ENCODE measurements at regions not wholly inside any gene's neighbourhood (a gene's known extent, or its start where the extent isn't known, plus 50 kb on each side); places are given as distances from the start of the nearest gene placed in this dataset.
"Not testable (repeated sequence)": the region's sequence is repeated elsewhere in the genome, so short reads cannot be mapped to it uniquely, and the experiment has no call there.

DNA sequence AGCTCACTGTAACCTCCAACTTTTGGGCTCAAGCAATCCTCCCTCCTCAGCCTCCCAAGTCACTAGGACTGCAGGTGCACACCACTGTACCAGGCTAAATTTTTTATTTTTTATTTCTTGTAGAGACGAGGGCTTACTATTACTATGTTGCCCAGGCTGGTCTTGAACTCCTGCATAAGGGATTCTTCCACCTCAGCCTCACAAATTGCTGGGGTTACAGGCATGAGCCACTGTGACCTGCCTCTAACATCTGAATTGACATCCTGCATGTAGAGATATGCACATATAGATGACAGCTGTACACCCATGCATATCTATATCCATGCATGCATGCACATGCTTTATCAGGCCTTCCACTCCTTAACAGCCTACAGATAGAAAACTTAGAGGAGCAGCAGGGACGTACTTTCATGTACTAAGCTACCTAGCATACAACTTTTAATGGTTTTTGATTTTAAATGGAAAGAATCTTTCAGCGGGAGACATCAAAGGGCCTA is 740.9 kb upstream of the TPTE start:
- Histone ChIP-seq H3K27me3 (ENCODE audit: insufficient read depth, poor library complexity, severe bottlenecking) (no peaks in the 10 kb centered on the region), H3K27ac (replicated peaks) (no peak overlapping the region), H3K4me3 (replicated peaks; ENCODE audit: insufficient read depth, low read length) (no peak overlapping the region)
- no peak for DNase-seq (ENCODE audit: low read depth in 1 of 2, low spot score in 1 of 2)
- TF ChIP-seq, protein P1, sequence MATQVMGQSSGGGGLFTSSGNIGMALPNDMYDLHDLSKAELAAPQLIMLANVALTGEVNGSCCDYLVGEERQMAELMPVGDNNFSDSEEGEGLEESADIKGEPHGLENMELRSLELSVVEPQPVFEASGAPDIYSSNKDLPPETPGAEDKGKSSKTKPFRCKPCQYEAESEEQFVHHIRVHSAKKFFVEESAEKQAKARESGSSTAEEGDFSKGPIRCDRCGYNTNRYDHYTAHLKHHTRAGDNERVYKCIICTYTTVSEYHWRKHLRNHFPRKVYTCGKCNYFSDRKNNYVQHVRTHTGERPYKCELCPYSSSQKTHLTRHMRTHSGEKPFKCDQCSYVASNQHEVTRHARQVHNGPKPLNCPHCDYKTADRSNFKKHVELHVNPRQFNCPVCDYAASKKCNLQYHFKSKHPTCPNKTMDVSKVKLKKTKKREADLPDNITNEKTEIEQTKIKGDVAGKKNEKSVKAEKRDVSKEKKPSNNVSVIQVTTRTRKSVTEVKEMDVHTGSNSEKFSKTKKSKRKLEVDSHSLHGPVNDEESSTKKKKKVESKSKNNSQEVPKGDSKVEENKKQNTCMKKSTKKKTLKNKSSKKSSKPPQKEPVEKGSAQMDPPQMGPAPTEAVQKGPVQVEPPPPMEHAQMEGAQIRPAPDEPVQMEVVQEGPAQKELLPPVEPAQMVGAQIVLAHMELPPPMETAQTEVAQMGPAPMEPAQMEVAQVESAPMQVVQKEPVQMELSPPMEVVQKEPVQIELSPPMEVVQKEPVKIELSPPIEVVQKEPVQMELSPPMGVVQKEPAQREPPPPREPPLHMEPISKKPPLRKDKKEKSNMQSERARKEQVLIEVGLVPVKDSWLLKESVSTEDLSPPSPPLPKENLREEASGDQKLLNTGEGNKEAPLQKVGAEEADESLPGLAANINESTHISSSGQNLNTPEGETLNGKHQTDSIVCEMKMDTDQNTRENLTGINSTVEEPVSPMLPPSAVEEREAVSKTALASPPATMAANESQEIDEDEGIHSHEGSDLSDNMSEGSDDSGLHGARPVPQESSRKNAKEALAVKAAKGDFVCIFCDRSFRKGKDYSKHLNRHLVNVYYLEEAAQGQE (IDR thresholded peaks at IDR 0.05; ENCODE audit: insufficient replicate concordance, low read depth), result no peak
- TF ChIP-seq, protein P2, sequence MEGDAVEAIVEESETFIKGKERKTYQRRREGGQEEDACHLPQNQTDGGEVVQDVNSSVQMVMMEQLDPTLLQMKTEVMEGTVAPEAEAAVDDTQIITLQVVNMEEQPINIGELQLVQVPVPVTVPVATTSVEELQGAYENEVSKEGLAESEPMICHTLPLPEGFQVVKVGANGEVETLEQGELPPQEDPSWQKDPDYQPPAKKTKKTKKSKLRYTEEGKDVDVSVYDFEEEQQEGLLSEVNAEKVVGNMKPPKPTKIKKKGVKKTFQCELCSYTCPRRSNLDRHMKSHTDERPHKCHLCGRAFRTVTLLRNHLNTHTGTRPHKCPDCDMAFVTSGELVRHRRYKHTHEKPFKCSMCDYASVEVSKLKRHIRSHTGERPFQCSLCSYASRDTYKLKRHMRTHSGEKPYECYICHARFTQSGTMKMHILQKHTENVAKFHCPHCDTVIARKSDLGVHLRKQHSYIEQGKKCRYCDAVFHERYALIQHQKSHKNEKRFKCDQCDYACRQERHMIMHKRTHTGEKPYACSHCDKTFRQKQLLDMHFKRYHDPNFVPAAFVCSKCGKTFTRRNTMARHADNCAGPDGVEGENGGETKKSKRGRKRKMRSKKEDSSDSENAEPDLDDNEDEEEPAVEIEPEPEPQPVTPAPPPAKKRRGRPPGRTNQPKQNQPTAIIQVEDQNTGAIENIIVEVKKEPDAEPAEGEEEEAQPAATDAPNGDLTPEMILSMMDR (IDR thresholded peaks at IDR 0.05; ENCODE audit: insufficient read depth, low read length), result no peak
- no peak for TF ChIP-seq SPI1 (IDR thresholded peaks at IDR 0.05; ENCODE audit: borderline replicate concordance, low read depth)
- no peak for TF ChIP-seq GABPA (IDR thresholded peaks at IDR 0.05; ENCODE audit: low read depth)
- TF ChIP-seq POLR2AphosphoS5 (IDR thresholded peaks at IDR 0.05; ENCODE audit: low read depth), result no peak

DNA sequence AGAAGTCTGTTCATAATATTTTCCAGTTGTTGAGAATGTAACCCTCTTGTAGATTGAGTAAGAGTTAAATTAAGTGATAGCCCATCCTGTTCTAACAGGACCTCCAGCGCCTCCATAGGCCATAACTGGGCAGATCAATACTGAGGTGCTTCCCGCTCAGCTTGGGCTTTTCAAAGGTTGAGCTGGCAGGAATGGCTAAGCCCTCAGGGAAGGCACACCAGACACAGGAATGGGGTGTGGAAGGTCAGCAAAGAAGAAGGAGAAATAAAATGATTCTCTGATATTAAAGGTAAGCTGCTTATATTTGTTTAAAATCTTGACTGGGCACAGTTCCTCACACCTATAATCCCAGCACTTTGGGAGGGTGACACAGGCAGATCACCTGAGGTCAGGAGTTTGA is 737.8 kb upstream of the TPTE start:
- not testable (repeated sequence) for H3K4me3 ChIP-seq (replicated peaks; ENCODE audit: insufficient read depth, low read length); DNase-seq (ENCODE audit: low read depth in 1 of 2, low spot score in 1 of 2); H3K27ac ChIP-seq (replicated peaks); H3K27me3 ChIP-seq (ENCODE audit: insufficient read depth, poor library complexity, severe bottlenecking)

DNA sequence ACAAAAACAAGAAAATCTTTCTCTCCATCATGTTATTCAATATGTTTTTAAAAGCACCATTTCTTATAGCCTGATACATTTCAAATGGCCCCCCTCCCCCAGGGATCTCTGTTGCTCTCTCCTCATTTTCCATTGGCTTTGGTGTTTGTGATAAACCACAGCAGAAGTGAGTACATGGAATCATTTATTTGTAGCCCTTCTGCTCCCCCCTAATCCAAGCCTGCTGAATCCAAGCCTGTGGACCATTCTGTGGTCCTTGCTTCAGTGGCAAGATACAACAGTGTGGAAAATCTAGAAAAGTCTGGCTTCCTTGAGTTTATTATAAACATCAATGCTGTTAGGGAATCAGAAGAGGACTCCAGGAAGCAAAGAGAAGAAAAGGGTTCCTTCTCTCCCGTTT is 737.2 kb upstream of the TPTE start:
- DNase-seq (ENCODE audit: low read depth in 1 of 2, low spot score in 1 of 2); H3K27me3 ChIP-seq (ENCODE audit: insufficient read depth, poor library complexity, severe bottlenecking); H3K4me3 ChIP-seq (replicated peaks; ENCODE audit: insufficient read depth, low read length); H3K27ac ChIP-seq (replicated peaks): not testable (repeated sequence)

DNA sequence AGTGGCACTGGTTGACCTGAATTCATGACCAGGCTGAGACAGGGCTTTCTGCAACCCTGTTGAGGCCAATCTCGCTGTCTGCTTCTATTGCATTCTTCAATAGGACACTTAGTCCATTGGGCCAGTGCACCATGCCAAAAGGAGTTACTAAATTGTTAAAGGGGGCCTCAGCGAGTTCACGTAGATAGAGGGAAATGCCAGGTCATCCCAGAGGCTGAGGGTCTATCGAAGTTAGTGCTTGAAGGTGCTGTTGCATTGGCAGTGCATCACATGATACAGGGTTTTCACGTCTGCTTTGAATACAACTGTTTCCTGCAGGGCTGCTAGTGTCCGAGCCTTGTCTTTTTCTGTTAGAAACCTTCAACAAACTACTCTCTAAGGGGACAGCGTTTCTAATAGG is 735.3 kb upstream of the TPTE start:
- not testable (repeated sequence) for H3K27ac ChIP-seq (replicated peaks); H3K4me3 ChIP-seq (replicated peaks; ENCODE audit: insufficient read depth, low read length); H3K27me3 ChIP-seq (ENCODE audit: insufficient read depth, poor library complexity, severe bottlenecking); DNase-seq (ENCODE audit: low read depth in 1 of 2, low spot score in 1 of 2)

DNA sequence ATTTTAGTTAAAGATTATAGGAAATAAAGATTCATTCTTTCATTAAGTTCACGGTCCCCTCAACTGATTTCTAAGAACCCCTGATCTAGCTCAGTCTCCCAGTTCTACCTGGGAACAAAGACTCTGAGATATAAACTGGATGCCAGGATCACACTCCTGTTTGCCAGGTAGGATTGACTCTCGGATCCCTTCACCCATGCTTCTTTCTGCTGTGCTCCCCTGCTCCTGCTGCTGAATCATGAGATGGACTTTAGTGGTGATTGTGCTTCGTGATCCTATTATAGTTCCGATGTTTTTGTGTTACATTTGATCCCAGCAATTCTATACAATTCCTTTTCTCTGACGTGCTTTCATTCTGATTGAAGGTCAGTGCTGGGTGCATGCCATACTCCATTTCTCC is 733.1 kb upstream of the TPTE start:
- DNase-seq (ENCODE audit: low read depth in 1 of 2, low spot score in 1 of 2); H3K27ac ChIP-seq (replicated peaks); H3K27me3 ChIP-seq (ENCODE audit: insufficient read depth, poor library complexity, severe bottlenecking); H3K4me3 ChIP-seq (replicated peaks; ENCODE audit: insufficient read depth, low read length): not testable (repeated sequence)

DNA sequence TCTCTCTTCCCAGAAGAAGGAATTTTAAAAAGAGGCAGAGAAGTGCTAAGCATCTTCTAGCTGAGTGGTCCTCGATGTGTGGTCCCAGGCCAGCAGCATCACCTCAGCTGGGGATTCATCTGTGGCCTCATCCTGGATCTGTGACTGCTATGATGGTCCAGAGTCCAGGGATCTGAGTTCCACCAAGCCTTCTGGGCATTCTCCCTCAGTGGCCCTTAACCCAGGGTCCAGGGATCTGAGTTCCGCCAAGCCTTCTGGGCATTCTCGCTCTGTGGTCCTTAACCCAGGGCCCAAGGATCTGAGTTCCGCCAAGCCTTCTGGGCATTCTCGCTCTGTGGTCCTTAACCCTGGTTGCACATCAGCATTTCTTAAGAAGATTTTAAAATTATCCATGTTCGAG is 731.0 kb upstream of the TPTE start:
- H3K27ac ChIP-seq (replicated peaks); DNase-seq (ENCODE audit: low read depth in 1 of 2, low spot score in 1 of 2); H3K27me3 ChIP-seq (ENCODE audit: insufficient read depth, poor library complexity, severe bottlenecking); H3K4me3 ChIP-seq (replicated peaks; ENCODE audit: insufficient read depth, low read length): not testable (repeated sequence)

DNA sequence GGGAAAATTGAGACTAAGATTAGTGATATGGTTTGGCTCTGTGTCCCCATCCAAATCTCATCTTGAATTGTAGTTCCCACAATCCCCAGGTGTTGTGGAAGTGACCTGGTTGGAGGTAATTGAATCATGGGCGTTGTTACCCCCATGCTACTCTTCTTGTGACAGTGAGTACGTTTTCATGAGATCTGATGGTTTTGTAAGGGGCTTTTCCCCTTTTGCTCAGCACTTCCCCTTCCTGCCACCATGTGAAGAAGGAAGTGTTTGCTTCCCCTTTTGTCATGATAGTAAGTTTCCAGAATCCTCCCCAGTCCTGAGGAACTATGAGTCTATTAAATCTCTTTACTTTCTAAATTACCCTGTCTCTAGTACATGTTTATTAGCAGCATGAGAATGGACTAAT is 729.9 kb upstream of the TPTE start:
- not testable (repeated sequence) for H3K27me3 ChIP-seq (ENCODE audit: insufficient read depth, poor library complexity, severe bottlenecking); H3K4me3 ChIP-seq (replicated peaks; ENCODE audit: insufficient read depth, low read length); H3K27ac ChIP-seq (replicated peaks)
- peak in 1 of 2 experiments; percentile 76 for DNase-seq (ENCODE audit: low read depth in 1 of 2, low spot score in 1 of 2)
- TF ChIP-seq SPI1 (IDR thresholded peaks at IDR 0.05; ENCODE audit: borderline replicate concordance, low read depth), result peak; percentile 96

DNA sequence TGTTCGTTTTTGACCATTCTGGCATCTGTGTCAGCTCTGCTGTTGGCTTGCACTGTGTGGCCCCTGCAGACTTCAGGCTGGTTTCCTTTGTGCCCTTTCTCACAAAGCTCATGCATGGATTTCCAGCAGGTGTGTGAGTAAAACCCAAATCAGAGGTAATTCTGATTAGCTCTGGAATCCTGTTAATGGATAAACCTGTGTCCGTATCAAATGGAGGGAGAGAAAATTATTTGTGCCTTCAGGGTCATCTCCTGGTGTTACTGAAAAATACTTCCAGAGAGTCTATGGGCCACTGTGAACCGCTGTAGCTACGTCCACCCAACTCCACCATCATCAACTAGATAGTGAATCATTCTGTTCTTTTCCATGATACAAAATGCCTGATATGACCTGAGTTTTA is 726.1 kb upstream of the TPTE start:
- H3K27me3 ChIP-seq (ENCODE audit: insufficient read depth, poor library complexity, severe bottlenecking); H3K4me3 ChIP-seq (replicated peaks; ENCODE audit: insufficient read depth, low read length); H3K27ac ChIP-seq (replicated peaks); DNase-seq (ENCODE audit: low read depth in 1 of 2, low spot score in 1 of 2): not testable (repeated sequence)

DNA sequence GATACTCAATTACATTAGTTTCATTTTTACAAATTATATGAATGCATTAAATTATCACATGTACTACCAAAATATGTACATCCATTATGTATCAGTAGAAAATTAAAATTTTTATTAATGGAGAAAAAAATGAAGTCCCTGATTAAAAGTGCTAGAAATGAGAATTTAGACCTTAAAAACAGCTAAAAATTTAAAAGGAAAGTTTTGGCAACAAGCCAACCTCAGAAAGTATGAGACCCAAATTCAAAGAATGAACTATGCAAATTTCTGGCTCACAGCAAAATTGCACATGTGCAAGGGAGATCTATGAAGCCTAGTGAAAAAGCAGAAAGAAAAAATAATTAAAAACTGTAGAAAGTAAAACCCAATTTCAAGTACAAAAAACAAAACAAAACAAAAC is 725.1 kb upstream of the TPTE start:
- not testable (repeated sequence) for H3K27ac ChIP-seq (replicated peaks); DNase-seq (ENCODE audit: low read depth in 1 of 2, low spot score in 1 of 2); H3K4me3 ChIP-seq (replicated peaks; ENCODE audit: insufficient read depth, low read length); H3K27me3 ChIP-seq (ENCODE audit: insufficient read depth, poor library complexity, severe bottlenecking)

DNA sequence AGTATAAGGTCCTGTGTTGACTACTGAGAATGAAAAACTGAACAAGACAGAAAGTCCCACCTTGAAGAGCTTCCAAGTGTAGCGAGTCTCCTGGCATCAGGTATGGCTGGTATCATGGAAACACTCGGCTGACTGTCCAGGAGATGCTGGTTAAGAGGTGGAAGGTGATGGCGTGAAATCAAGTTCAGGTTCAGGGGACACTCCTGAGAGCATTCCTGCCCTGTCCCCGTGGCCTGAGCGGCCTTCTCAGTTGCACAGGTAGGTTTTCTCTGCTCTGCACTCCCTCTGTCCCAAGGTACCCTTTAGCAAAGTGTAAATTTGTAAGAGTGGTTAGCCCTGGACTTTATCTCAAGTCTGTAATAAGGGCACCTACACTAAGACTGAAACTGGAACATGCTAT is 713.7 kb upstream of the TPTE start:
- H3K4me3 ChIP-seq (replicated peaks; ENCODE audit: insufficient read depth, low read length); DNase-seq (ENCODE audit: low read depth in 1 of 2, low spot score in 1 of 2); H3K27ac ChIP-seq (replicated peaks); H3K27me3 ChIP-seq (ENCODE audit: insufficient read depth, poor library complexity, severe bottlenecking): not testable (repeated sequence)

DNA sequence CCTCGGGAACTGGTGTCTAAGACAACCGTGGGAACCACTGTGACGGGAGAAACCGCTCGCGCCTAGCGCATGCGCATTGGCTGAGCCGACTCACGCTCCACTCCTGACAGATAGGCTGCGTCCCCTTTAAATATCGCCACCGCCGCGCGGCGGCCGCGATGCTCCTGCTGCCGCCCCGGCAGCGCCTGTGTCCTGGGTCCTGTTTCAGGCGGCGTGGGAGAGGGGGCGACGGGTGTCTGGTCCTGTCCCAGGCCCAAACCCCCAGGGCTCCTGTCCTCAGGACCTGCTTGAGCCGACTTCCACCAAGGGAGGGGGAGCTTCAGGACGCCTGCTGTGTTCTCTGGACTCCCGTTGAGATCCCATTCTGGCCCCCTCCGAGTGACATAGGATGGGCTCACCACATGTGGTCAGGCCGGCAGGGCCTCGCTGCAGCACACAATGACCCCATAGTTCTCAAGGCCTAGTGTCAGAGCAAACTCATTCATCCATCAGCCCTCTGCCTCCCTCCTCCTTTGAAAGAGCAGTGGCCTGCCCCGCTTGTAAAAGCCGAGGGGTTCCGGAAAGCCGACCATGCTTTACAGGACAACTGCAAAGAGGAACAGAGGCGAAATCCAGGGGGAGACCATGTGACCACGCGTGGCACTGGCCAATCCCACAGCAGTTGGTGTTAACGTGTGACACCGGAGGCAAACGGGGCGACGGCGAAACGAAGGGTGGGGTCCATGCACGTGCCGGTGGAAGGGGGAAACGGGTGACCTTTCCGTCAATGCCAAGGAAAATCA is 710.0 kb upstream of the TPTE start:
- H3K27ac ChIP-seq (replicated peaks); DNase-seq (ENCODE audit: low read depth in 1 of 2, low spot score in 1 of 2); H3K27me3 ChIP-seq (ENCODE audit: insufficient read depth, poor library complexity, severe bottlenecking); H3K4me3 ChIP-seq (replicated peaks; ENCODE audit: insufficient read depth, low read length): not testable (repeated sequence)

DNA sequence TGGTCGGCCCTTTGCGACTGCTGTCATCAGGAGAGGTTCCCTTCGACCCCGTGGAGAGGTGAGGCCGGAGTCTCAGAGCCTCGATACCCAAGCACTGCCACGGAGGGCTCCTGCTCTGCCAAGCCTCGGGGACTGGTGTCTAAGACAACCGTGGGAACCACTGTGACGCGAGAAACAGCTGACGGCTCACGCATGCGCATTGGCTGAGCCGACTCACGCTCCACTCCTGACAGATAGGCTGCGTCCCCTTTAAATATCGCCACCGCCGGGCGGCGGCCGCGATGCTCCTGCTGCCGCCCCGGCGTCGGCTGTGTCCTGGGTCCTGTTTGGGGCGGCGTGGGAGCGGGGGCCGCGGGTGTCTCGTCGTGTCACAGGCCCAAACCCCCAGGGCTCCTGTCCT is 708.9 kb upstream of the TPTE start:
- DNase-seq (ENCODE audit: low read depth in 1 of 2, low spot score in 1 of 2); H3K27ac ChIP-seq (replicated peaks); H3K4me3 ChIP-seq (replicated peaks; ENCODE audit: insufficient read depth, low read length); H3K27me3 ChIP-seq (ENCODE audit: insufficient read depth, poor library complexity, severe bottlenecking): not testable (repeated sequence)

Data from HL-60 (cell line).